GM23248 (cell line): ENCODE measurements at regions not wholly inside any gene's neighbourhood (a gene's known extent, or its start where the extent isn't known, plus 50 kb on each side); places are given as distances from the start of the nearest gene placed in this dataset.
"Not testable (repeated sequence)": the region's sequence is repeated elsewhere in the genome, so short reads cannot be mapped to it uniquely, and the experiment has no call there.

ENCODE experiments used
- EZH2 ChIP-seq: fragments of 200-600 bp; sonication (generic); IDR thresholded peaks from 2 replicates; pipeline ENCODE4 v1.6.1; 2018; ENCODE audit warnings: antibody characterized with exemption, mild to moderate bottlenecking; ENCODE audit not compliant: insufficient read depth, poor library complexity, severe bottlenecking
- EZH2phosphoT487 ChIP-seq: fragments of 200-600 bp; sonication (generic); IDR thresholded peaks from 2 replicates; pipeline ENCODE4 v1.6.1; 2018; ENCODE audit warnings: antibody characterized with exemption, moderate library complexity, mild to moderate bottlenecking, low read depth; ENCODE audit not compliant: insufficient read depth

GRCh38 chr7:82650095-82650494 is 206.5 kb upstream of the CACNA2D1 start:
- TF ChIP-seq EZH2, EZH2phosphoT487: not testable (repeated sequence)
